Progenitor cell of endocrine pancreas (in vitro differentiated cells): ENCODE measurements at regions not wholly inside any gene's neighbourhood (a gene's known extent, or its start where the extent isn't known, plus 50 kb on each side); places are given as distances from the start of the nearest gene placed in this dataset.

Experiments used
- DNase-seq: peaks from one replicate; pipeline ENCODE4 v3.0.0; 2021; ENCODE audit warnings: low spot score; ENCODE audit not compliant: unreplicated experiment
- H3K27ac Mint-ChIP-seq: 2 replicates; pipeline ENCODE4 v1.8.0; 2021; ENCODE audit warnings: mild to moderate bottlenecking, moderate library complexity, mixed read lengths
- H3K27me3 Mint-ChIP-seq: 2 replicates; pipeline ENCODE4 v1.8.0; 2021; ENCODE audit warnings: mixed read lengths
- H3K36me3 Mint-ChIP-seq: 2 replicates; pipeline ENCODE4 v1.8.0; 2022; ENCODE audit warnings: mixed read lengths; ENCODE audit not compliant: insufficient read depth
- H3K4me1 Mint-ChIP-seq: 2 replicates; pipeline ENCODE4 v1.8.0; 2021; ENCODE audit warnings: low read depth, mixed read lengths
- H3K4me3 Mint-ChIP-seq: 2 replicates; pipeline ENCODE4 v1.8.0; 2021; ENCODE audit warnings: low read depth, mild to moderate bottlenecking, moderate library complexity, mixed read lengths
- H3K9me3 Mint-ChIP-seq: 2 replicates; pipeline ENCODE4 v1.8.0; 2021; ENCODE audit warnings: low read depth, mixed read lengths
- TF ChIP-seq, protein P1 (sequence below): fragments of 200-600 bp; sonication (generic); IDR thresholded peaks from one replicate; pipeline ENCODE4 v1.5.0; 2021; ENCODE audit warnings: antibody characterized with exemption, mild to moderate bottlenecking; ENCODE audit not compliant: unreplicated experiment

DNA sequence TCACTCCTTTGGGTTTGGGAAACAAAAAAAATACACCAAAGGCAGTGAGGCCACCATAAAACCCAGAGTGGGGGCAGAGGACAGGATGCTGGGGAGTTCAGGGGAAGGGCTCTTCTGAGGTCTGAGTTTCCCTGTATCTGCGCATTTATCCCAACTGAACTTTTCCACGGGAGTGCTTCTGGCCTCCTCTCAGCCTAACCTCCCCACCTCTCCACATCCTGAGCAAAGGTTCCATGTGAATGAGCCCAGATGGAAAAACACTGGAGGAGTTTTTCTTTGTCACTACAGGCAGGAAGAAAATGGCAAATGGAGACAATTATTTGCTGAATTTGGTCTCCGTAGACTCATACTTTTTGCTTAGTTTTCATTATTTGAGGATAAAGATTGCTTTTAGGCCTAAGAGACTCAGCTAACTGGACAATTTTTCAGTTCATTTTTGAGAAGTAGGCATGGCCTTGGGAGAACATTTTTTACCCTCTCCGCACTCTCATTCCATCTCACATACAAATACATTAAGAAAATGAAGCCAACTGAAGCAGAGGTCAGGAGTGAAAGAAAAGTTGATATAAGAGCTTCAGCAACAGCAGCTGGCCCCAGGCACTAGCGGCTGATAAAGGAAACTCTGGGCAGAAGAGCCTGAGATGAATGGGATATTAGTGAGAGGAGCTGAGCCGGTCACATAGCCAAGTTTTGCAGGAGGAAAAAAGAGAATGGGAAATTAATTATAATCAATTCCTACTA lies 82.6 kb upstream of the CYP1B1 start:
- Mint-ChIP-seq H3K4me1 (no peaks in the 10 kb centered on the region), H3K9me3 (no peaks in the 10 kb centered on the region), H3K36me3 (no peaks in the 10 kb centered on the region), H3K4me3 (no peak overlapping the region), H3K27me3 (peaks cover 20% of the 10 kb centered on the region), H3K27ac (no peak overlapping the region)
- no peak for DNase-seq
- TF ChIP-seq, protein P1, sequence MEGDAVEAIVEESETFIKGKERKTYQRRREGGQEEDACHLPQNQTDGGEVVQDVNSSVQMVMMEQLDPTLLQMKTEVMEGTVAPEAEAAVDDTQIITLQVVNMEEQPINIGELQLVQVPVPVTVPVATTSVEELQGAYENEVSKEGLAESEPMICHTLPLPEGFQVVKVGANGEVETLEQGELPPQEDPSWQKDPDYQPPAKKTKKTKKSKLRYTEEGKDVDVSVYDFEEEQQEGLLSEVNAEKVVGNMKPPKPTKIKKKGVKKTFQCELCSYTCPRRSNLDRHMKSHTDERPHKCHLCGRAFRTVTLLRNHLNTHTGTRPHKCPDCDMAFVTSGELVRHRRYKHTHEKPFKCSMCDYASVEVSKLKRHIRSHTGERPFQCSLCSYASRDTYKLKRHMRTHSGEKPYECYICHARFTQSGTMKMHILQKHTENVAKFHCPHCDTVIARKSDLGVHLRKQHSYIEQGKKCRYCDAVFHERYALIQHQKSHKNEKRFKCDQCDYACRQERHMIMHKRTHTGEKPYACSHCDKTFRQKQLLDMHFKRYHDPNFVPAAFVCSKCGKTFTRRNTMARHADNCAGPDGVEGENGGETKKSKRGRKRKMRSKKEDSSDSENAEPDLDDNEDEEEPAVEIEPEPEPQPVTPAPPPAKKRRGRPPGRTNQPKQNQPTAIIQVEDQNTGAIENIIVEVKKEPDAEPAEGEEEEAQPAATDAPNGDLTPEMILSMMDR = no peak

DNA sequence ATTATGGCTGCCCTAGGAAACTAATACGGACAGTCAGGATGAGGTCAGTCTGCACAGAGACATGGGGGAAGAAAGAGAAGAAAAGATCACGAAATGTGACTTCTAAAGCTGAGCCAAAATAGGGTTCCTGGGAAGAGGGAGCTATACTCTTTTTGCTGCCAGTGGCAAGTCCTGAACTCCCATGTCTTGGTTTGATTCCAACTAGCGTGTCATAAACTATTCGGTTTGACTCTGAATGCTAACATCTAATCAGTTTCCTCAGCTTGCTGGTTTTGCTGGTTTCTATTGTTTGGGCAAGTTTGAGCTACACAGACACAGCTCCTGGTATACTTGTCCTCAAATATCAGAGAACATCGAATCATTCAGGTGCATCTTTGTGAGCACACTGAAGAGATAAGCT lies 80.5 kb upstream of the CYP1B1 start:
- Mint-ChIP-seq H3K27me3 (peaks cover 22% of the 10 kb centered on the region), H3K4me3 (no peak overlapping the region), H3K4me1 (no peaks in the 10 kb centered on the region), H3K9me3 (no peaks in the 10 kb centered on the region), H3K36me3 (no peaks in the 10 kb centered on the region), H3K27ac (no peak overlapping the region)
- TF ChIP-seq, protein P1 = no peak
- no peak for DNase-seq

DNA sequence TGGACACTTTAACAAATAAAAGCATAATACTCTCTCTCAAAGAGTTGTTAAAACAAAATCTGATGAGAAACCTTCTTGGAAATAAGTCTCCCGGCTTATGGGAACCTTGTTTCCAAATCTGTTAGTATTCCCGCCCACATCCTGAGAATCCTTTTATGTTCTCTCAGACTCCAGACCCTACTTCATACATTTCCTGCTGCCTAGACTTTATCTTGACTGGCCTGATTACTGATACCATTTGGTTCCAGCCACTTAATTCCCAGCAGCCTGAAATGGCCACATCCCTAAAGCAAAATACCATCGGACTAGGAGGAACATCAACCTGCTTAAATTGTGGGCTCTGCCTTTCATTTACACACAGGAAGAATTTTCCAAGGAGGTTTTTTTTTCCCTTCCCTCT lies 79.1 kb upstream of the CYP1B1 start:
- no peaks in the 10 kb centered on the region for H3K4me1 Mint-ChIP-seq
- H3K27ac Mint-ChIP-seq = no peak overlapping the region
- DNase-seq = no peak
- no peak overlapping the region for H3K4me3 Mint-ChIP-seq
- H3K9me3 Mint-ChIP-seq = no peaks in the 10 kb centered on the region
- TF ChIP-seq, protein P1 = no peak
- H3K27me3 Mint-ChIP-seq = peaks cover 16% of the 10 kb centered on the region
- no peaks in the 10 kb centered on the region for H3K36me3 Mint-ChIP-seq

DNA sequence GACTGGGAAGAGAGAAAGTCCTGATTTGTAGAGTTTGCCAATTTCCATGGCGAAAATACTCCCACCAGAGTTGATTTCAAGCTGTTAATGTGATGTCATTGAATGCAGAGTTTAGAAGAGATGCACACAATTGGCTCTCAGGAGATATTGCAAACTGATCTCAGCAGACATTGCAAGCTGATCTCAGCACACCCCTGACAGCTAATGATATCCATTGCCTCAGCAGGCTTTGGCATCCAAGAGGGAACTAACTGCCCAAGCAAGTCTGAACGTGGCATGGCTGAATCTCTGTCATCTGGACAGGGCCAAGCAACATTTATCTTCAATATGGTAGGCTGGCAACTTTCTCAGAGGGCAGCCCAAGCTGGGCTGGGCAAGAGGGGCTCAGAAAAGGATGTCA lies 78.4 kb upstream of the CYP1B1 start:
- TF ChIP-seq, protein P1 = no peak
- H3K36me3 Mint-ChIP-seq = no peaks in the 10 kb centered on the region
- H3K27ac Mint-ChIP-seq = no peak overlapping the region
- peaks cover 16% of the 10 kb centered on the region for H3K27me3 Mint-ChIP-seq
- no peaks in the 10 kb centered on the region for H3K4me1 Mint-ChIP-seq
- H3K9me3 Mint-ChIP-seq = no peaks in the 10 kb centered on the region
- no peak for DNase-seq
- no peak overlapping the region for H3K4me3 Mint-ChIP-seq

DNA sequence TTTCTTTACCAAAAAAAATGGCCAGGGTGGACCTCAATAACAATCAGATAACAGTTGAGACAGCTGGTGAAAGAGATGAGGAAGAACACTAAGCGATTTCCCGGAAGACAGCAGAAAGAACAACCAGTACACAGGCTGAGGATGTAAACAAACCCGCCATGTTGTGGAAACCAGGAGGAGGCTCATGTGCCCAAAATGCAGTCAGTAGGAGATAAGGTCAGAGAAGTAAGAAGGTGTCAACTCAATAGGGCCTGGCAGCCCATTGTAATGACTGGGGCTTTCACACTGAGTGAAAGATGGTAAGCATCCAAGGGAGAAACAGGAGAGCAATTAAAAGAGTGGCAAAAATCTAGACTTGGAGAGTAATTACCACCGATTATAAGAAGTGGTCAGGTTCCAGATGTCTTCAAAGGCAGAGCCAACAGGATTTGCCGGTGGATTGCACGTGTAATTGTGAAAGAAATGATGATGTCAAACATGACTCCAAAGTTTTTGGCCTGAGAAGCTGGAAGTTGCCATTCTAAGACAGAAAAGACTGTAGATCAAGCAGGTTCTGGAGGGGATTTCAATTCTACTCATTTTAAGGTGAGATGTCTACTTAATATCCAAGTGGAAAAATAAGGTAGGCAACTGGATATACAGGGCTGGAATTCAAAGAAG lies 77.7 kb upstream of the CYP1B1 start:
- Mint-ChIP-seq H3K4me1 (no peaks in the 10 kb centered on the region), H3K9me3 (no peaks in the 10 kb centered on the region), H3K4me3 (no peak overlapping the region), H3K27me3 (peaks cover 16% of the 10 kb centered on the region), H3K36me3 (no peaks in the 10 kb centered on the region), H3K27ac (no peak overlapping the region)
- TF ChIP-seq, protein P1 = no peak
- DNase-seq = no peak
